DND-41 (cell line): ENCODE measurements at regions not wholly inside any gene's neighbourhood (a gene's known extent, or its start where the extent isn't known, plus 50 kb on each side); places are given as distances from the start of the nearest gene placed in this dataset.

ENCODE experiments used
- EZH2 ChIP-seq: IDR thresholded peaks from 3 replicates; pipeline ENCODE4 v1.6.1; 2012; ENCODE audit warnings: borderline replicate concordance, low read depth, mild to moderate bottlenecking, moderate library complexity, low read length, inconsistent platforms; ENCODE audit not compliant: severe bottlenecking
- TF ChIP-seq, protein P1 (sequence below): IDR thresholded peaks from 2 replicates; pipeline ENCODE4 v1.5.1; 2012; ENCODE audit warnings: borderline replicate concordance, low read length, moderate library complexity, mild to moderate bottlenecking; ENCODE audit not compliant: poor library complexity, severe bottlenecking; ENCODE audit errors: extremely low read depth

- TF ChIP-seq, protein P1, sequence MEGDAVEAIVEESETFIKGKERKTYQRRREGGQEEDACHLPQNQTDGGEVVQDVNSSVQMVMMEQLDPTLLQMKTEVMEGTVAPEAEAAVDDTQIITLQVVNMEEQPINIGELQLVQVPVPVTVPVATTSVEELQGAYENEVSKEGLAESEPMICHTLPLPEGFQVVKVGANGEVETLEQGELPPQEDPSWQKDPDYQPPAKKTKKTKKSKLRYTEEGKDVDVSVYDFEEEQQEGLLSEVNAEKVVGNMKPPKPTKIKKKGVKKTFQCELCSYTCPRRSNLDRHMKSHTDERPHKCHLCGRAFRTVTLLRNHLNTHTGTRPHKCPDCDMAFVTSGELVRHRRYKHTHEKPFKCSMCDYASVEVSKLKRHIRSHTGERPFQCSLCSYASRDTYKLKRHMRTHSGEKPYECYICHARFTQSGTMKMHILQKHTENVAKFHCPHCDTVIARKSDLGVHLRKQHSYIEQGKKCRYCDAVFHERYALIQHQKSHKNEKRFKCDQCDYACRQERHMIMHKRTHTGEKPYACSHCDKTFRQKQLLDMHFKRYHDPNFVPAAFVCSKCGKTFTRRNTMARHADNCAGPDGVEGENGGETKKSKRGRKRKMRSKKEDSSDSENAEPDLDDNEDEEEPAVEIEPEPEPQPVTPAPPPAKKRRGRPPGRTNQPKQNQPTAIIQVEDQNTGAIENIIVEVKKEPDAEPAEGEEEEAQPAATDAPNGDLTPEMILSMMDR, result no peak
- no peak for TF ChIP-seq EZH2
Measured at GRCh38 chr16:7272567-7273158, 60.0 kb upstream of the RBFOX1 start.
